HG02852 (cell line): ENCODE measurements at regions not wholly inside any gene's neighbourhood (a gene's known extent, or its start where the extent isn't known, plus 50 kb on each side); places are given as distances from the start of the nearest gene placed in this dataset.
A peak's percentile ranks its signal among the peaks of the same experiment; 100 is the strongest.

Source experiments
- ATAC-seq: cut with Tn5 transposase; IDR thresholded peaks from one replicate; pipeline ENCODE4 v1.9.1; 2021; ENCODE audit warnings: mild to moderate bottlenecking, moderate library complexity; ENCODE audit not compliant: unreplicated experiment

DNA sequence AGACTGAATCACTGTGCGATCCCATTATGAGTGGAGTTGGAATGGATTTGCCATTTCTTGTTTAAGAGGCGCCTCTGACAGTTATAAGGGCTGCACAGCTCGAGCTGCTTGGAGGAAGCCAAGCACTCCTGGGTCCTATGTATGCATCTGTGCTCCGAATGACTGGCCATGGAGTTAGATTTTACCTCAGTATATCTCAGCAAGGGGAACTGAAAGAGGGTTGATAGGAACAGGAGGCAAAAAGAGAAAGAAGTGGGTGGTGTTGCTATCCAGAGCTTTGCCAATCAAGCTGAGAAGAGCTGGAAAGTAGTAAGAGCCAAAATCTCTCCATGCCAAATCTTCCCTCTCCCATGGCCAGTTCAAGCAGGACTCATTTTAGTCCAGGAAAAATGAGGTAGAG lies 632.0 kb upstream of the KIRREL3 start:
- ATAC-seq, result no peak

- no peak for ATAC-seq
Measured at GRCh38 chr11:127631974-127632373, 631.4 kb upstream of the KIRREL3 start.

GRCh38 chr11:127629200-127629599 lies 628.6 kb upstream of the KIRREL3 start:
- ATAC-seq, result no peak

DNA sequence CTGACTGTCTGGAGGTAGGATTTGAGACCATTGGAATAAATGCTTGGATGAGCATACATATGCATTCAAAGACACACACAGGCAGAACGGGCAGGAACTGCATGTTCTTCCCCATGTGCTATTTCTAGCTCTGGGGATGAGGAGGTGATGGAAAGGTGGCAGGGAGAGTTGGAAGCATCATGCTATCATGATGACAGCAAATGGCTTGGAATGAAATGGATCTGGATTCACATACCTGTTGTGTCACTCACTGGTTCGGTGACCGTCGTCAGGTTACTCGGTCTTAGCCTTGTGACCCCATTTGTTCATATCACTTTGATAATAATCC lies 627.9 kb upstream of the KIRREL3 start:
- ATAC-seq, result no peak

DNA sequence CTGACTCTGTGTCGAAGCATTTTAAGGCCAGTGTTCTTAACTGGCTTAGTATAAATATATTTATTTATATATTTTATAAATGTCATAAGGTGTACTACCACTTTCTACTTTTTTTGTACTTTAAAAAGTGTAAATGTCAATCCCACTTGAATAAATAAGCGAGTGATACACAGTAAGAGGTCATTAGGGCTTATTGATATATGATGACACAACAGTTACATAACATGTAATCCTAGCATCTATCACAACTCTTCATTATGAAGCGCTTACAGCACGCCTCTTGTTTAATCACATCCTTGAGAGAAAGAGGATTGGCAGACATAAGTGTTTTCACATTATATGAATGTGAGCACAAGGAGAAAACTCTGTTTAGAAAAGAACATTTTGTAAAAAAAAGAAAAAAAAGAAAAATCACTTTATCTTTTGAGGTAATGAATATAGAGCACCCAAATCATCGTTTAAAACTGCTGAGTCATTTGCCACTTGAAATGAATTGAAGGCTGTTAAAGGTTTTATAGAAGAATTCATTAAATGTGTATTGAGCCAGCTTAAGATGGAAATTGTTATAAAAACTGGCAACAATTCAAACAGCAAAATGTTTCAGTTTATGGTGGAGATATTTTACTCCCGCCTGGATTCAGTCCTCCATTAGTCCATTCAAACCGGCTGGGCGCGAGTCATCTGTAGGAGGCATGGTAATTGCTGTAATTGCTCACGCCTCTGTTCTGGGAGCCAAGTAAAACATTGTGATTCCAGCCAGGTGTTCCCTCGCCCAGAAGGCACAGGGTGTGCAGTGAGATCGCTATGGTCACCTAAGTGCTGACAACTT lies 627.3 kb upstream of the KIRREL3 start:
- ATAC-seq, result no peak

- ATAC-seq, result no peak
Measured at GRCh38 chr11:127627204-127627603, 626.6 kb upstream of the KIRREL3 start.

DNA sequence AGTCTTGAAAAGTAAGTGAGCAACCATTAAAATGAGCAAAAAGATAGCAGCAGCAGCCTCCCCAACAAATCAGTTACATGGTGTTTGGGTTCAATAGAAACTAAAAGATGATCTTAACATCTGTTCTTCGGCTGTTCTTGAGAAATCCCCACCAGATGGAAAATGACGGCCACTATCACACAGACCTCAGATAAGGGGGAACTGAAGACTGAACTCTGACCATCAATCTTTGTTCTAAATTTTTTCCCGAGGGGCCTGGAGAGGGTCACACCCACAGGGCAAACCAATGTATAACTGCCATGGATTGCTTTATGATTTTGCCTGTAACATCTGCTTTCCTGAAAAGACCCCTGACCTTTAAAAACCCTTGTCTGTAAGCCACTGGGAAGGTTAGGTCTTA lies 624.8 kb upstream of the KIRREL3 start:
- ATAC-seq, result peak; percentile 41

GRCh38 chr11:127624306-127624856 lies 623.8 kb upstream of the KIRREL3 start:
- ATAC-seq, result no peak

DNA sequence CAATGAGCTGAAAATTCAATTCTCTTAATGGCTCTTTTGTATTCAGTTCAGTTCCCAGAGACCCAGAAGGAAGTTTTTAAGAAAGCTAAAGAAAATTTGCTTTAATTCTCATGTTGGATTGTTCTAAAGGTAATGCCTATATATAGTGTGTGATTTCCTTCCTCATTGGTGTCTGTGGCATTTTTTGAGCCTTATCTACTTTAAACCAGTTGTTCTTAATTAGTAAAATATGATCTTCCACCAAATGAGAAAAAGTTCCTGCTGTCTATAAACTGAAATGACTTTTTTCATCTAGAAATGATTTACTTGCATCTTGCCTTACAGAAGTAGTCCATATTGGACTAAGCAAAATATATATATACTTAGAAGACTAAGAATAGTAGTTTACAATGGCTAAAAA lies 622.1 kb upstream of the KIRREL3 start:
- ATAC-seq, result no peak

DNA sequence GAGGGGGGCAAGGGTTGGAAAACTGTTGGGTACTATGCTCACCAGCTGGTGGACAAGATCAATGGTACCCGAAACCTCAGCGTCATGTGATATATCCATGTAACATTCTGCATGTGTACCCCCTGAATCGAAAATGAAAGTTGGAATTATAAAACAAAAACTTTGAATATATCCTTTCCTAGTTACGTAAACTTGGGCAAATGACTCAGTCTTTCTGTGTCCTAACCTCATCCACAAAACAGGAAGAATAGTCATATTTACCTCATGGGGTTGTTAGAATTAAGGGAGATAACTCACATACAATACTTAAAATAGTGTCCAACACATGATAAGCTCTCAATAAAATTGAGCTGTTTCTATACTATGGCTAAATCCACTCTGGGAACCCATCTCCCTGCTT lies 620.1 kb upstream of the KIRREL3 start:
- ATAC-seq, result no peak

DNA sequence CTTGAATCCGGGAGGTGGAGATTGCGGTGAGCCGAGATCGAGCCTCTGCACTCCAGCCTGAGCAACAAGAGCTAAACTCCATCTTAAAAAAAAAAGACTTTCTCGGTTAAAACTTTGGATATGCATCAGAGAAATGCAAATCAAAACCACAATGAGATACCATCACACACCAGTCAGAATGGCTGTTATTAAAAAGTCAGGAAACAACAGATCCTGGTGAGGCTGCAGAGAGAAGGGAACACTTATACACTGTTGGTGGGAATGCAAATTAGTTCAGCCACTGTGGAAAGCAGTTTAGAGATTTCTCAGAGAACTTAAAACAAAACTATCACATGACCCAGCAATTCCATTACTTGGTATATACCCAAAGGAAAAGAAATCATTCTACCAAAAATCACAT lies 619.4 kb upstream of the KIRREL3 start:
- no peak for ATAC-seq

GRCh38 chr11:127618721-127619120 lies 618.2 kb upstream of the KIRREL3 start:
- ATAC-seq, result no peak

- no peak for ATAC-seq
Measured at GRCh38 chr11:127616158-127616557, 615.6 kb upstream of the KIRREL3 start.

GRCh38 chr11:127612607-127613006 lies 612.0 kb upstream of the KIRREL3 start:
- no peak for ATAC-seq

DNA sequence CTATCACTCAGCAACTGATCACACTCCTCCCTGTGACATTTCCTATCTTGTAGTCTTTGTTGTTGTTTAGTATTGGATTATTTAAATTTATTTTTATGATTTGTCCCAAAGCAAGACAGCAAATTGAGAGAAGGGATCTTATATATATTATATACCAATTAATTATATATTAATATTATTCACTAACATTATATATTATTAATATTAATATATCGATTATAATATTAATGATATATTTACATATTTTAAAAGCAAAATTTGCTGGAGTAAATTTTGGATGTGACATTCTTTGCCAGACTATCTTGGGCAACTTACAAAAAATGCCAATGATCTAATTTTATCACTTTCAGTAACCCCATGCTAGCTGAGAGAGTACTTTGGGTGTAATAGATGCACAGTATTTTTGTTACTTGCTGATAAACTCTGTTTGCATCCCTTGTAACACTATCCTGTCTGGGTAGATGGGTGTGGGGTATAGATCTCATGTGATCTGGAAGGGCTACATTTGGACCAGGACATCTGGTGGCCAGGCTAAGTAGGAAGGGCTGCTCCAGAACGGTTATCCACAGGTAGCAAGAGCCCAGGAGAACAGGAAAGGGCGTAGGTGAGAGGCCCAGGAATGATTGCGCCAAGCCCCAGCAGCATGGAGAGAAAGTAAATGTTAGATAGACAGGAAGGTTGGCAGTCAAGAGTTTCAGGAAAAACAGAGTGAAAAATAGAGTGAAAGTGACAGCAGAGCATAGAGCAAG lies 608.6 kb upstream of the KIRREL3 start:
- no peak for ATAC-seq

GRCh38 chr11:127607487-127608085 lies 607.0 kb upstream of the KIRREL3 start:
- no peak for ATAC-seq

- ATAC-seq, result no peak
Measured at GRCh38 chr11:127601578-127601977, 601.0 kb upstream of the KIRREL3 start.

- ATAC-seq, result no peak
Measured at GRCh38 chr11:127600674-127601073, 600.1 kb upstream of the KIRREL3 start.

DNA sequence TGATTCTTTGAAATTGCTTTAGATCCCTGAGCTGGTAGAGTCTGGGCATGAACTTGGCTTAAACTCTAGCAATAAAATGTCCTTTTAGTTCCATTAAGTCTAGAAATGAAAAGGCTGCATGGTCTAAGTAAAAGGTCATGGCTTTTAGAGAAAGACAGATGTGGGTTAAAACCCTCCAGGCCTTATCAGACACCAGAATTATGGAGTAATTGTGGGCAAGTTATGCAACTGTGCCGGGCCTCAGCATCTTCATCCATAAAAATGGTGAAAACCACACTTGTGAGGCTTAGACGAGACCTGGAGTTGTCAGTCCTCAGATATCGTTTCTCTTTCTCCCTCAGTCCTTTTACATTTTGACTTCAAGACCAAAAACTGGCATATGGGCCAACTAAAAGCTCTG lies 597.9 kb upstream of the KIRREL3 start:
- ATAC-seq, result no peak

DNA sequence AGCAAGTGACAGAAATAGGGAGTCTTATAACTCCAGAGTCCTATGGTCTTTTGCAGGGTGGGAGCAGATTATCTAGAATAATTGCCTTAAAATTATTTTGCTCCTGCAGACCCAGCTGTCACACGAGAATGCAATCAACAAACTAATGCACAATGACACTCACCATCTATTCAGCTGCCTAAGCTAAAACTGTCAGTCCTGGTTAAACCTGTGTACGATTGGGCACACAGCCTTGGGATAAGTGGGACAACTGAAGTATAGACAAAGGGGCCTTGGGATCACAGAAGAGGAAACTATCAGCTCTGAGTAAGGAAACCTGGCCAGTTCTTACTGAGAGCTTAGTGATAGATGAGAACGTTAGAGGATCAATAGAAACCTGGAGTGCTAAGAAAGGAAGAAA lies 595.9 kb upstream of the KIRREL3 start:
- no peak for ATAC-seq

DNA sequence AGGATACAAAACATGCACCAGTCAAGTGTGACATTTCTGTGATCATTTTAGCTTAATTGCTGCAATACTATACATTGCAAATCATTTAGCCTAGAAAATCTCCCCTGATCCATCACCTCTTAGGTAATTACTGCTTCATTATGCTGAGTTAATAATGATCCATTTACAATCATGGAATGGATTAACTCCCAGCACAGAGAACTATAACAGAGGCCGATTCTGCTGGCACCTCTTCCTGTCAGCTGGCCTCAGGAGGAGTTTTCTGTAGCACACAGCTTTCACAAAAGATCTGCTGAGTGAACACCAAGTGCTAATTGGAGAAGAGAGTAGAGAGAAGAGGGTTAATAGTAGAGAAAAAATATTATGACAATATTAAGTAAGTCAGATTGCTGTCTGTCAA lies 591.8 kb upstream of the KIRREL3 start:
- ATAC-seq, result no peak

DNA sequence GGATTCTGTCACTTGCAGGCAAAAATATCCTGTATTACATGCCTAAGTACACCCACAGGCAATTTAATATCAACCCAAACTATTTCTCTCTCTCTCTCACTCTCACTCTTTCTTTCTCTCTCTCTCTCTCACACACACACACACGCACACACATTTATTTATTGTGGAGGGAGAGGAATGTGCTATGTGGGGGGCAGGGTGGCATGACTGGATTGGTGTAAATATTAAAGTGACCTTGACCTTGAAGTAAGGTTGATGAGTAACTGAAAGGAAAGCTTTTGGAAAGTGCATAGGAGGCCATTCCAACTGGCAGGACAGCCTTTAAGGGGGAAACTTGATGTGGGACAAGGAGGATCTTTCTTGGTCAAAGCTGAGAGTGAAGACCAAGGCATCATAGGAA lies 589.7 kb upstream of the KIRREL3 start:
- ATAC-seq, result no peak
